Astrocyte of the cerebellum (primary cell): ENCODE measurements at regions not wholly inside any gene's neighbourhood (a gene's known extent, or its start where the extent isn't known, plus 50 kb on each side); places are given as distances from the start of the nearest gene placed in this dataset.

Experiments
- DNase-seq: peaks from one replicate; pipeline ENCODE4 v3.0.0-alpha.2; 2011; ENCODE audit warnings: low read depth
- H3K4me3 ChIP-seq: 2 replicates; pipeline ENCODE4 v1.5.1; 2011; ENCODE audit warnings: mild to moderate bottlenecking, low read depth, low read length, moderate library complexity
- CTCF ChIP-seq: IDR thresholded peaks from 2 replicates; pipeline ENCODE4 v1.5.1; 2012; ENCODE audit warnings: low read length, low read depth, moderate library complexity, mild to moderate bottlenecking; ENCODE audit errors: missing control alignments
- in situ Hi-C: cut with HindIII; loops from 2 replicates; pipeline ENCODE4 v1.10.0; 2017; ENCODE audit warnings: low sequenced_read_pairs

- no peak for TF ChIP-seq CTCF
- no peak overlapping the region for H3K4me3 ChIP-seq
- no peak for DNase-seq
- in situ Hi-C loops, result no loop called here
Measured at GRCh38 chr4:141409556-141409955, 188.9 kb downstream of the ZNF330 start.

- TF ChIP-seq CTCF, result no peak
- no peak for DNase-seq
- no peak overlapping the region for H3K4me3 ChIP-seq
- in situ Hi-C loops, result no loop called here
Measured at GRCh38 chr4:141410839-141411238, 190.1 kb downstream of the ZNF330 start.

GRCh38 chr4:141411936-141412335, 191.2 kb downstream of the ZNF330 start:
- no peak for TF ChIP-seq CTCF
- no peak overlapping the region for H3K4me3 ChIP-seq
- DNase-seq, result no peak
- in situ Hi-C loops, result no loop called here

- no peak for TF ChIP-seq CTCF
- no peak overlapping the region for H3K4me3 ChIP-seq
- no peak for DNase-seq
- in situ Hi-C loops, result no loop called here
Measured at GRCh38 chr4:141413366-141413765, 192.7 kb downstream of the ZNF330 start.

GRCh38 chr4:141415651-141416050, 195.0 kb downstream of the ZNF330 start:
- no peak overlapping the region for H3K4me3 ChIP-seq
- in situ Hi-C loops, result no loop called here
- TF ChIP-seq CTCF, result no peak
- DNase-seq, result no peak

GRCh38 chr4:141416219-141416618, 195.5 kb downstream of the ZNF330 start:
- peak; percentile 6 for DNase-seq
- in situ Hi-C loops, result no loop called here
- no peak overlapping the region for H3K4me3 ChIP-seq
- TF ChIP-seq CTCF, result no peak
